GM12875 (cell line): ENCODE measurements at regions not wholly inside any gene's neighbourhood (a gene's known extent, or its start where the extent isn't known, plus 50 kb on each side); places are given as distances from the start of the nearest gene placed in this dataset.

Source experiments
- H3K4me3 ChIP-seq: one replicate; pipeline ENCODE4 v1.5.1; 2011; ENCODE audit warnings: low read depth, low read length, control low read depth
- CTCF ChIP-seq: IDR thresholded peaks from 2 replicates; pipeline ENCODE4 v1.5.1; 2011; ENCODE audit warnings: low read depth, mild to moderate bottlenecking, control low read depth, inconsistent platforms, low read length, moderate library complexity, borderline replicate concordance; ENCODE audit not compliant: insufficient read depth

- TF ChIP-seq CTCF: no peak
- no peak overlapping the region for H3K4me3 ChIP-seq
Observed at GRCh38 chr6:14462566-14462965, 345.0 kb downstream of the CD83 start.

- no peak overlapping the region for H3K4me3 ChIP-seq
- TF ChIP-seq CTCF: no peak
Observed at GRCh38 chr6:14463110-14463509, 345.5 kb downstream of the CD83 start.

GRCh38 chr6:14464055-14464454 lies 346.5 kb downstream of the CD83 start:
- no peak overlapping the region for H3K4me3 ChIP-seq
- no peak for TF ChIP-seq CTCF

GRCh38 chr6:14464716-14465115 lies 347.1 kb downstream of the CD83 start:
- no peak for TF ChIP-seq CTCF
- no peak overlapping the region for H3K4me3 ChIP-seq

GRCh38 chr6:14466278-14466677 lies 348.7 kb downstream of the CD83 start:
- no peak for TF ChIP-seq CTCF

GRCh38 chr6:14467591-14467990 lies 350.0 kb downstream of the CD83 start:
- H3K4me3 ChIP-seq: no peak overlapping the region
- TF ChIP-seq CTCF: no peak

More at GRCh38 chr6:14466278-14466677, 348.7 kb downstream of the CD83 start:
- H3K4me3 ChIP-seq: no peak overlapping the region

- TF ChIP-seq CTCF: no peak
- H3K4me3 ChIP-seq: no peak overlapping the region
Observed at GRCh38 chr6:14468647-14469321, 351.2 kb downstream of the CD83 start.
